IMR-90 (cell line): ENCODE measurements at regions not wholly inside any gene's neighbourhood (a gene's known extent, or its start where the extent isn't known, plus 50 kb on each side); places are given as distances from the start of the nearest gene placed in this dataset.

ENCODE experiments used
- CEBPB ChIP-seq: IDR thresholded peaks from 2 replicates; pipeline ENCODE4 v1.6.1; 2012; ENCODE audit warnings: low read depth, low read length, improper control_type of control experiment
- CHD1 ChIP-seq: IDR thresholded peaks from 2 replicates; pipeline ENCODE4 v1.6.1; 2012; ENCODE audit warnings: low read depth, low read length, improper control_type of control experiment
- CTCF ChIP-seq: conservative IDR thresholded peaks from 2 replicates; pipeline ENCODE4 v1.5.1; 2012; ENCODE audit warnings: mild to moderate bottlenecking, low read depth, low read length, improper control_type of control experiment
- ELK1 ChIP-seq: fragments of 150-350 bp; IDR thresholded peaks from 2 replicates; pipeline ENCODE4 v1.6.1; 2016; ENCODE audit warnings: low read depth, mild to moderate bottlenecking, low read length, moderate library complexity, borderline replicate concordance
- FOS ChIP-seq: fragments of 150-350 bp; IDR thresholded peaks from 2 replicates; pipeline ENCODE4 v1.6.1; 2016; ENCODE audit warnings: low read depth, low read length
- MXI1 ChIP-seq: IDR thresholded peaks from 2 replicates; pipeline ENCODE4 v1.6.1; 2012; ENCODE audit warnings: low read depth, mild to moderate bottlenecking, low read length, moderate library complexity, borderline replicate concordance
- POLR2A ChIP-seq: IDR thresholded peaks from 2 replicates; pipeline ENCODE4 v1.6.1; 2012; ENCODE audit warnings: mild to moderate bottlenecking, low read depth, low read length
- RAD21 ChIP-seq: IDR thresholded peaks from 2 replicates; pipeline ENCODE4 v1.6.1; 2012; ENCODE audit warnings: low read length, improper control_type of control experiment
- RCOR1 ChIP-seq: IDR thresholded peaks from 2 replicates; pipeline ENCODE4 v1.6.1; 2012; ENCODE audit warnings: mild to moderate bottlenecking, low read length, improper control_type of control experiment; ENCODE audit not compliant: insufficient replicate concordance
- SMC3 ChIP-seq: fragments of 150-350 bp; IDR thresholded peaks from 2 replicates; pipeline ENCODE4 v1.6.1; 2016; ENCODE audit warnings: low read depth, mild to moderate bottlenecking, antibody characterized with exemption, low read length, moderate library complexity

- TF ChIP-seq POLR2A: no peak
- TF ChIP-seq CTCF: no peak
- TF ChIP-seq FOS: no peak
- TF ChIP-seq RAD21: no peak
- no peak for TF ChIP-seq CHD1
- no peak for TF ChIP-seq RCOR1
- no peak for TF ChIP-seq CEBPB
- TF ChIP-seq ELK1: no peak
- TF ChIP-seq SMC3: no peak
- no peak for TF ChIP-seq MXI1
Observed at GRCh38 chr3:54066253-54066652, 56.1 kb upstream of the CACNA2D3 start.
